Caki2 (cell line): ENCODE measurements at regions not wholly inside any gene's neighbourhood (a gene's known extent, or its start where the extent isn't known, plus 50 kb on each side); places are given as distances from the start of the nearest gene placed in this dataset.

ENCODE experiments used
- DNase-seq: peaks from one replicate; pipeline ENCODE4 v3.0.0-alpha.2; 2015; ENCODE audit warnings: low read depth
- in situ Hi-C: cut with HindIII; loops from 2 replicates; pipeline ENCODE4 v1.10.0; 2016; ENCODE audit warnings: low sequenced_read_pairs, low pct_unique_long_range_greater_than_20kb, mixed read lengths

DNA sequence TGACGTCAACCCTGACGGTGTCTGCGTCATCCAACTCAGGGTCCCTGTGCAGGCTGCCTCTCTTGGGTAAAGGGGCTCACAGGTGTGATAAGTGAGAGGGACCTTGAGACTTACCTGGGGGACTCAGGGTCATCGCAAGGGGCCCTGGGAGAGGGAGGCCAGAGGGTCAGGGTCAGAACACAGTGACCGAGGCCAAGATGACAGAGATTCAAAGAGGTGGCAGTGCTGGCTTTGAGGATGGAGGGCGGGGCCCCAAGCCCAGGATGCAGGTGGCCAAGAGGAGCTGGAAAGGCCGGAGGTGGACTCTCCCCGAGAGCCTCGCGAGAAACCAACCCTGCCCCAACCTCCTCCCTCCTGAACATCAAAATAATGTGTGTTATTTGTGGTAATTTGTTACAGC, 165.2 kb upstream of the PPP2R2D start:
- in situ Hi-C loops = no loop called here
- DNase-seq = no peak

DNA sequence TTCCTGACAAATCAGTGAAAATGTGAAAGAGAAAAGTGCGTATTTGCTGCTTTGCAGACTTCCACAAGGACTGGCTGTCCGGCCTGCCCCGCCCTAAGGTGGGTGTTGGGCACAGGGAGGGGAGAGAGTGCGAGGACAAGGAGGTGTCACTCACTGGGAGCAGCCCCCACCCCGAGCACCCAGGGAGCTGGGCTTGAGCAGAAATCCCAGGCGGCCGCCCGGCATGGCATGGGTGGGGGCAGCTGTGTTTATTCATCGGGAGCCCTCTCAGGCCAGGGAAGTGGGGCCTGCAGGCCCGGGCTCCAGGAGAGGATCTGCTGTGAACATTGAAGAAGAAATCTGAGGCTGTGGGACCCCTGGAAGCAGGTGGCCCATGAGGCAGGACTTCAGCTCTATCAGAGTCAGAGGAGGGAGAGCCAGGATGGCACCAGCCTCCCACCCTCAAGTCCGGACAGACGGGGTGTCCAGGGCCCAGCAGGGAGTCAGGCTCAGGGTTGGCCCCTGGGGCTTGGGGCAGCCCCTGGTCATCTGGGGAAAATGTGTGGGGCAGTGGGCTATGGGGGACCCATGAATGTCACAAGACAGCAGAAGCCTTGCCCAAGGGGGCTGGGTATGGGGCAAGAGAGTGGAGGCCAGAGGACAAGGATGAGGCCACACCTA, 164.4 kb upstream of the PPP2R2D start:
- in situ Hi-C loops = no loop called here
- DNase-seq = no peak

DNA sequence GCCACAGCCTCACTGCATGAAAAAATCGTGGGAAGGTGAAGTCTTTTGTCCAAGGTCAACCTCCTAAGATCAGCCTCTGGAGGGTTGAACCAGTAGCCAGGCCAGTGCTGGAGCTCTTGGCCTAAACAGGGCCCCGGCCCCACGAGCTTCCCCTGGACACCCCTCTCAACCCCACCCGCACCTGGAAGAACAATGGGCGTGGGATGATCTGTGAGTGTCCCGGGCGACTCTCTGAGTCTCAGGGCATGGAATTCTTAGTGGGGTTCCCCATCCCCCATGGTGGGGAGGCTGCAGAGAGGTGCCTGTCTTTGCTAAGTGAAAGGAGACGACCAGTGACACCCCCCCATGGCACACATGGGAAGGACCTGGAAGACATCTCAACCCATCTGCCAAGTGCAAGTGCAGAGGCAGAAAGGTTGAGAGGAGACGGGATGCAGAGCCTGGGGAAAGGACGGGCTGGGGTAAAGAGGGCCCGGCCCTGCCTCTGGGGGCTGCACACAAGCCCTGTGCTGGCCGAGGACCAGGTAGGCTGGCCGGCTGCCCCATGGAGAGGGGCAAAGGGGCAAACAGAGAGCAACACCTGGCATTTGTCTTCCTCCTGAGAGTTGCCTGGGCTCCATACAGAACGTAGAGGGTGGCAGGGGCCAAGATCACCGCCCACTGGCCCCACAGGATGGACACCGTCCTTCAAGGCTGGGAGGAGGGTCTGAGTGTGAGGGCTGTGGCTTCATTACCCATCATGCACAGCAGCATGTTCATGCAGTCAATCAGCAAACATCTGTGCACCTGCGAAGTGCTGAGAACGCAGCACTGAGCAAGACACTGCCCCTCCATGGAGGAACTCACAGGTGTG, 163.0 kb upstream of the PPP2R2D start:
- in situ Hi-C loops = no loop called here
- DNase-seq = no peak

DNA sequence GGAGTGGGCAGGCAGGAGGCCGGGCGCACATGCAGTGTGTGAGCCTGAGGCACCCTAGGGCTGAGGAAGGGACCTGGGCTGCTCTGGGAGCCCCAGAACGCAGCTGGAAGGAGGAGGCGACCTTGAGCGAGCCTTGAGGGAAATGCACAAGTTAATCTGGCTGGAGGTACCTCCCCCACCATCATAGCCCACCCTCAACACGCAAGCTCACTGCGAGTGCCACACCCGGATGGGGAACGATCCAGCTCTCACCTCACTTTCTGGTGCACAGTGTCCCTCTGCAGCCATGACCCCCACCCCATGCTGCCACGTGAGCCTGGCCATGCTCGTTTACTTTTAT, 162.4 kb upstream of the PPP2R2D start:
- DNase-seq = no peak
- in situ Hi-C loops = no loop called here

DNA sequence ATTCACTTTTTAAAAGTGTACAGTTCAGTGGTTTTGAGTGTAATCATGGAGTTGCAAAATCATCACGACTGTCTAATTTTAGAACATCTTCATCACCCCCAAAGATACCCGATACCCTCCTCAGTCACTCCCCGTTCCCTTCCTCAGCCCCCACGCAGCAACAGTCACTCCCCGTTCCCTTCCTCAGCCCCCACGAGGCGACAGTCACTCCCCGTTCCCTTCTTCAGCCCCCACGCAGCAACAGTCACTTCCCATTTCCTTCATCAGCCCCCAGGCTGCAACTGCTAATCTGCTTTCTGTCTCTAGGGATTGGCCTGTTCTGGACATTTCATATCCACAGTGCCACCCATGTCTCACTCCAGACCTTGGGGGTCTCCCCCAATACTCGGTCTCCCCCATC, 161.6 kb upstream of the PPP2R2D start:
- in situ Hi-C loops = no loop called here
- no peak for DNase-seq

DNA sequence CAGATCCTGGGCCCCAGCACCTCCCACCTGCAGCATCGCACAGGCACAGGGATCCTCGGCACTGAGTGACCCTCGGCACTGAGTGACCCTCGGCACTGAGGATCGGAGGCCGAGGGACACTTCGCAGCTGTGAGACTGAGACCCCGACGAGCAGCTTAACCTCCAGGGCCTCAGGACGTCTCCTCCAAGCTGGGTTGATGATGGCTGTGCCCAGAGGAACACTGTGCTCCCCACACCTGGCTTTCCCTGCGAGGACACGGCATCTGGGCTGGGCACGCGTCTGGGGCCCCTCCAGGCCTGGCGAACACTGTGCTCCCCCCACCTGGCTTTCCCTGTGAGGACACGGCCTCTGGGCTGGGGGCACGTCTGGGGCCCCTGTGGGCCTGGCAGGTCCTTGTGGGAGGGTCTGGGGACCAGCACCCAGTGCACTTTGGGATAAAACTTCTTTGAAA, 158.3 kb upstream of the PPP2R2D start:
- no peak for DNase-seq
- in situ Hi-C loops = no loop called here

DNA sequence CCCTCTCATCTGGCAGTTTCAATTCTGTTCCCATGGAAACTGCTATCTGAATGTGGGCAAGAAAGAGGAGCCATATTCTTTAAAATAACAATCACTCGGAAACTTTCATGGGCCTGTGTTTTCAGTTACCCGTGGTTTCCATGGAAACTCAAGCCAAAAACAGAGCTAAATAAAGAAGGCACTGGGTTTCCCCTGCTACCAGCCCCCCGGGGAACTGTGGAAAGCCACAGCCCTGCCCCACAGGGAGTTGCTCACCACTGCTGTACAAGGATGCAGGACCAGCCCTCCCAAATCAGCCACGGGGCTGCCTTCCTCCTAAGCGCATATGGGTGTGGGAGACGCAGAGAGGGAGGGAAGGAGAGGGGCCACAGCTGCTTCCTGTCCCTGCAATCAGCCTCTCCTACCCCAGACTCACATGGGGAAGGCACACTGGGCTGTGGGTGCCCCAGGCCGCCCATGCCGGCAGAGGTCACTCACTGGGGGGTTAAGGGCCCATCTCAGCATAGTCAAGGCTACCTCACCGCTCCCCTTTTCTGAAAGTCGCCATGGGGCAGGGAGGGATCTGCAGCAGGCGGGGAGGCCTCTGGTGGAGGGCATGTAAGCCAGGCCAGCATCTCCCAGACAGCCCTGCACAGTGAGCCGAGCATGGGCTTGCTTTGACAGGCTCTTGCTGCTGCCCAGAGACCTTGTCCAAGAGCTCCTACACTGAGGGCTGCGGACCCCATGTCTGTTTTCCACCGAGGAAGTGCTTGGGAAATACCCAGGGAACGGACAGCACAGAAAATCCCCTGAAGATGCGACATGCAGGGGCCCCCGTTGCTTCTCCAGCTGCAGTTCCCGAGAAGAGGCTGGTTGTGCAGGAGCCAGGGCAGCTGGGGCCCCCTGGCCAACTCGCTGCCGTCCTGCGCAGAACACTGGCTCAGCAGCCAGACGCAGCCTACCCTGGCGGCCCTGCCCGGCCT, 157.3 kb upstream of the PPP2R2D start:
- in situ Hi-C loops = no loop called here
- no peak for DNase-seq

DNA sequence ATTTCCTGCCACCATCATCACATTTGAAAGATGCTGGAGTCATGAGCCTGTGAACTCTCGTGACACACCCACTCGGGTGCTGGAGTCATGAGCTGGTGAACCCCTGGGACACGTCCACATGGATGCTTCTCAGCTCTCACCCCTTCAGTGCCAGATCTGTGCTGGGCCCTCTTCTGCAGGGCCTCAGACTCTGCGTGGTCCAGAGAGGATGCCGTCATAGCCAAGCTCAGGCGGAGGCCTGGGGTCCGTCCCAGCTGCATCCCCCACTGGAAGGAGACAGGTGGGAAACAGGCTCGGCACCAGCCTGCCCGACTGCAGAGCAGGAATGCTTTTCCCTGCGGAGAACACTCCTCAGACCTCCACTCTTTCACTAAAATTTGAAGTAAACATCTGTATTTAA, 156.5 kb upstream of the PPP2R2D start:
- no peak for DNase-seq
- in situ Hi-C loops = no loop called here

DNA sequence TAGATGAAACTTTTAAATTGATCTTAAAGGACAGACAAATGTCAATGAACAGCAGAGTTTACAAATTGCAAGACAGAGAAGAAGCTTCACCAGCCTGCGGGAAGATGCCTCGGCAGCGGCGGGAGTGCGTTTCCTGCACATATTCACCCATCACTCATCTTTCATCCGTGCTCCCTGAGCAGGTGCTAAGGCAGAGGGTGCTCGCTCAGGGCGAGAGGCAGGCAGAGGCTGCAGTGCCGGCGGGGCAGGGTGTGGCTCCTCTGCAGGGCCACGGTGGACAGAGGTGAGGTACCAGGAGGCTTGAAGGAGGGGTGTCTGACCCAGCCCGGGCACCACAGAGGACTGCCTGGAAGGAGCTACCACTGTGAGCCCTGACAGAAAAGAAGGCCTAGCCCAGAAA, 155.2 kb upstream of the PPP2R2D start:
- DNase-seq = no peak
- in situ Hi-C loops = no loop called here

DNA sequence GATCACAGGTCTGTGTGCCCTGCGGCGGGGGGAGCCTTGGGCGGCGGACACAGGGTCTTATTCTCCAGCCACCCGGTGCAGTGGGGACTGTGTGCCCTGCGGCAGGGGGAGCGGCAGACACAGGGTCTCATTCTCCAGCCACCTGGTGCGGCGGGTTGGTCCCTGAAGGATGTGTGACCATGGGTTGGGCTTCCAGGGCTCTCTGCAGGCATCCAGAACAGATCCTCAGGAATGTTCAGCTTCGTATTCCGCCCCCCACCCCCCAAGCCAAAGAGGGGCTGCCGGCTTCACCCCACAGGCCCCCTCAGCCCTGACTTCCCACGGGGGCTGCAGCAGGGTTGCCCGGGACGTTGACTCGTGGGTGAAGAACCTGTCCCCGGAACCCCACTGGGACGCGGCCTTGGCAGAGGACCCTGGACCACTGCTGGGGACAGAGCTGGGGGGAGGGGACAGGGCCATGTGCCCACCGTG, 154.5 kb upstream of the PPP2R2D start:
- in situ Hi-C loops = no loop called here
- no peak for DNase-seq

DNA sequence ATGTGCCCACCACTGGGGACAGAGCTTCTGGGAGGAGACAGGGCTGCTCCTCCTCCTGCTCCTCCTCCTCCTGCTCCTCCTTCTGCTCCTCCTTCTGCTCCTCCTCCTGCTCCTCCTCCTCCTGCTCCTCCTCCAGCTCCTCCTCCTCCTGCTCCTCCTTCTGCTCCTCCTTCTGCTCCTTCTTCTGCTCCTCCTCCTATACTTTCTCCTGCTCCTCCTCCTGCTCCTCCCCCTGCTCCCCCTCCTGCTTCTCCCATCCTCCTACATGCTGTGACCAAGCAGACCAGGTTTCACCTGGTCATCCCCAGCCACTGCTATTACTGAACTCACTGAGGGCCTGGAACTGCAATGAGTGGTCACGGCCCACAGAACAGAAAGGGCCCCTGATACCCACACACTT, 154.0 kb upstream of the PPP2R2D start:
- DNase-seq = peak; percentile 52
- in situ Hi-C loops = no loop called here

DNA sequence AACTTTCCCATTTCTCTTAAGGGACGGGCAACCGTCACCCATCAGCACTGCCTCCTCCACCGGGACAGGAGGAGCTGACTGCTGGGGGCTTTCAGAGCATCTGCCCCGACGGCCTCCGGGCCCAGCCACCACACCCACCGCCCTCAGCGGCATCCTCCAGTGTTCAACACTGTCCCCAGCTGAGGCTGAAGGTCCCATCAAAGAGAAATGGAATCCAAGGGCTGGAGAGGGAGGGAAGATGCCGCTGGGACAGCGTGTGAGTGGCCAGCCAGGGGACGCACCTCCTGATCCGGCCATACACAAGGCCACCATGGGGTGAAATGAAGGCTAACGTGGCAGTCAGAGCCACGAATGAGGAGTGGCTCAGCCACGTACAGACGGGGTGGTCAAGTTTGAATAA, 153.6 kb upstream of the PPP2R2D start:
- in situ Hi-C loops = no loop called here

DNA sequence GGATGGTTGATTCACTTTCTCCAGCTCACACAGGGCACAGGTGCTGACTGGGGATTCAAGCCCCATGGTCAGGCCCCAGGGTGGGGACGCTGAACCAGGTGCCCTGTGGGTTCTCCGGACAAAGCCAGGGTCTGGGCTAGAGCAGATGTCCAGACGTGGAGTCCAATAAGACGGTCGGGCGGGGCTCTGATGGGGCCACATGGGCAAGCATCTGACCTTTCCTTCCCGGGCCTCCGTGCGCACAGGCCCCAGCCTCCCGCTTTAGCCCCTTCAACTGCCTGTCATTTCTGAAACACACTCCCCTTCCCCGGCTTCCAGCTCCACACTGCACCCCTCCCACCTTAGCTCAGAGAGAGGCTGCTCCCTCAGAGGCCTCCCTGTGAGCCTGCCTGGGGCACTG, 153.0 kb upstream of the PPP2R2D start:
- in situ Hi-C loops = no loop called here
- no peak for DNase-seq

More for the DNA sequence above, 153.6 kb upstream of the PPP2R2D start:
- no peak for DNase-seq

DNA sequence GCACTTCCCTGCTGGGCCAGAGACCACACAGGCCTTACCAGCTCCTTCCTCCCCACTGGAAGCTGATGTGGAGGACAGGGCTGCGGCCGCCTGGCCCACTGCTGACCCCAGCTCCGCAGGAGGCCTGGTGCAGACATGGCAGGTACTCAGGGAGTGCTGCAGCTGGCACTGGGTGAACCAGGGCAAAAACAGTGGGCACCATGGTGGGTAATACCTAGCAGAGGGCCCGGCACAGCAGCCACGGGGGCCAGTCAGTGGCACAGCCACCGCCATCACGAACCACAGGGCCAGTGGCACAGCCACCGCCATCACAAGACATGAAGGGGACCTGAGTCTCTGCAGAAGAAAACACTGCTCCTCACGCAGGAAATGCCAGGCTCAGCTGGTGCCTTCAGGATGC, 152.6 kb upstream of the PPP2R2D start:
- in situ Hi-C loops = no loop called here
- no peak for DNase-seq

DNA sequence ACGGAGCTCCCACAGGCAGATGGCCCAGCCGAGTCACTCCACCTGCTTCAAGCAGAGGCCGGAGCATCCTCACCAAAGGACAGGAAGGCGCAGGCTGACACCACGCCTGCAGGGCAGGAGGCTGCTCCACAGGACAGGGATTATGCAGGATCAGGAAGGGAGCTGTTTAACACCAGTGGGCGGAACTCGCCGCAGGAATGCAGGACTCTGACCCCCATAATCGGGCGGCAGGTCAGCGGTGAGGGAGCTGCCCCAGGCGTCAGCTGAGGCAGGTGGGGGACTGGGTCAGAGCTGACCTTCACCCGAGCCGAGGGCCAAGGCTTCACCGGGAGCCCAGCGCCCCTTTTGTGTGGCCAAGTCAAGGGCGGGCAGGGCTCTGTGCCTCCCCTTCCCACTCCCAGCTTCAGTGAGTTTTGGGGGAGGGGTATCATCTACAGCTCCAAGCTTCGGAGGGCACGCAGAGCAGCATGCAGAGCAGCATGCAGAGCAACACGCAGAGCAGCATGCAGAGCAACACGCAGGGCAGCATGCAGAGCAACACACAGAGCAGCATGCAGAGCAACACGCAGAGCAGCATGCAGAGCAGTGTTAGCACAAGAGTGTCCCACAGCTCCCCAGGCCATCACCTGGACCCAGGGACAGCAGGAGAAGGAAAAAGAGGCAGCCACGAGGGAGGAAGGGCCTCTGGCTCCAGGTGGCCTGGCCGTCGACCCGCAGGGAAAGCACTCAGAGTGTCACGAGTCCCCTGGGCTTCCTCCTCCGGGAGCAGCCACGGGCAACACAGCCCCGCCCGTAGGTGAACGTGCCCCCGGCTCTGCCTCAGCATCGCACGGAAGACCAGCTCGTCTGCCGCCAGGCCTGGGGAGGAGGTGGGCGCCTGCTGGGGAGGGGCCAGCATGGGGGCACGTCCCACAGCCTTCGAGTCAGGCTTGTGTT, 151.7 kb upstream of the PPP2R2D start:
- in situ Hi-C loops = no loop called here
- no peak for DNase-seq

DNA sequence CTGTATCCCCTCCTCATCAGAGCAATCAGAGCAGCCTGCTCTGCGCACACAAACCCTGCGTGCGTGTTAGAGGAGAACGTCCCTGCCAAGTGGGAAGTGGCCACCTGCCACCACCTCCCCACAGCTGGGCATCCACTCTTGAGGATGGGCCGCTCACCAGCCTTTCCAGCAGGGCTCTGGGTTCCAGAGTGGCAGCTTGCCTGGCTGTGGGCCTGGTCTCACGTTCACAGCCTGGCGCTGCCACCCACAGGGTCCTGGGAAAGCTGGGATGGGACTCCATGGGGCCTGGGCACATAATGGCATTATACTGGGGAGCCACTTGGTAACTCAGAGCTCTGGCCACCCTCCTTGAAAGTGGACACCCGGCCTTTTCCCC, 151.1 kb upstream of the PPP2R2D start:
- DNase-seq = no peak
- in situ Hi-C loops = no loop called here

DNA sequence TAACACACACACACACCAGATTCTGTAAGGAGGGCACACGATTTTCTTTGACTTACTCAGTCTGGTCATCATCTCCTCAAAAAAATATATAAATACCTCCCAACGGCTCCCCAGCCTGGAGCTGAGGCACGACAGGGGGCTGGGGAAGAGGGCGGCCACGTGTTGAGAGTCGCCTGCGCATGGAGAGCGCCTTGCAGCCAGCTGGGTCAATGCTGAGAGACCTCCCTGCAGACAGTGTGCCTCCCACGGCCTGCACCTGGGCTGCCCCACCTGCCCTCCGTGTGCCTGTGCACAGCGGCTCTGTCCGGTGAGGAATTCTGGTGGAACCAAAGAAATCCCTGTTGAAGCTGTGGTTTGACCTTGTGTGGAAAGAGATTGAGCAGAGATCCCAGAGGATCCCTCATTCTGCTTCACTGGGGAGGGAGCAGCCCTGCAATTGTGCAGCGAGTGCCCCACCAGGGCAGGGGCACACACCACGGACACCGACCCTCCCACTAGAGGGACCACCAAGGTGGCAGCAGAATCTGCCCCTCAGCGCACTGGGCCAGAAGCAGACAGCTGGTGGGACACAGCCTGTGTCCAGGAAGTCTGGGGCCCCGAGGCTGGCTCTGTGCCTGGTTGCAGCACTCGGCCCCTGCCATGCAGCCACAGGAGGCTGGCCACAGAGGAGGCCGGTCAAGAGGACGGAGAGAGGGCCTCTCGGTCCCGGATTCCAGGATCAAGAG, 150.5 kb upstream of the PPP2R2D start:
- DNase-seq = no peak
- in situ Hi-C loops = no loop called here
